GM23248 (cell line): ENCODE measurements at regions not wholly inside any gene's neighbourhood (a gene's known extent, or its start where the extent isn't known, plus 50 kb on each side); places are given as distances from the start of the nearest gene placed in this dataset.

Source experiments
- EZH2 ChIP-seq: fragments of 200-600 bp; sonication (generic); IDR thresholded peaks from 2 replicates; pipeline ENCODE4 v1.6.1; 2018; ENCODE audit warnings: antibody characterized with exemption, mild to moderate bottlenecking; ENCODE audit not compliant: insufficient read depth, poor library complexity, severe bottlenecking
- EZH2phosphoT487 ChIP-seq: fragments of 200-600 bp; sonication (generic); IDR thresholded peaks from 2 replicates; pipeline ENCODE4 v1.6.1; 2018; ENCODE audit warnings: antibody characterized with exemption, moderate library complexity, mild to moderate bottlenecking, low read depth; ENCODE audit not compliant: insufficient read depth

DNA sequence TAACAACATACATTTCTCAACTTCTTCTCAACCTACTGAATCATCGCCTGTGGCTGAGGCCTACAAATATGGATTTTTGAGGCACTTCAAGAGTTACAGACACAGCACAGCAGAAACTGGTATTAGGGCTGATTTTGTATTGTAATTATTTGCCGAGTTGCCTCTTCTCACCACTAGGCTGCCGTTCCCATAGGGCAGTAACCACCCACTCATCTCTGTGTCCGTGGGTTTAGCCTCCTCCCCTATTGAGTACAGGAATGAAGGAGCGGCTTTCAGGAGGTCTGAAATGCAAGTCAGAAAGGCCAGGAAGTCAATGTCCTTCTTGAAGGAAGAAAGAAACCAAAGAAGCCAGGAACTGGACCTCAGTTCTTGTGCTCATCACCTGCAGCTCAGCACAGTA is 220.8 kb downstream of the MTHFS start:
- no peak for TF ChIP-seq EZH2
- TF ChIP-seq EZH2phosphoT487: no peak
